ENCODE measurements at regions not wholly inside any gene's neighbourhood (a gene's known extent, or its start where the extent isn't known, plus 50 kb on each side); places are given as distances from the start of the nearest gene placed in this dataset.
A peak's percentile ranks its signal among the peaks of the same experiment; 100 is the strongest.

DNA sequence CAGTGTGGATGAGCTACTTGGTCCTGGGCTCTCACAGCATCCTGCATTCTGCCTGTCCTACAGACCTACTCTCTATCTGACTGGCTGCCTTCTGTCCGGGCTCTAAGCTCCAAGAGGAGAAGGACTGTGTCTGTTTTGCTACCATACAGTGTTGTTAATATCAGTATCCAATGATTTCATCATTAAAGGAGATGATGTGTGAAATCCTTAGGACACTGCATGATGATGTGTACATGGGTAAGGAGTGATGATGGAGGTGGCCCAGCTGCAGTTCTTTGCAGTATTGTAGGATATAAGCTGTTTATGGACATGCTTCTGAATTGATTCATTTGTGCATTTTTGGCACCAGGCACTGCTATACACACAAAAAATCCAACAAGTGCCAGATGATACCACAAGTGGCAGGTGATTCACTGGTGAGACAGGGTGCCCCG, 536.9 kb upstream of the CDH11 start:
- BruUV-seq (replicated peaks), result no TSS peak
- Histone ChIP-seq H3K9me3 (ENCODE audit: low read length) (no peaks in the 10 kb centered on the region), H3K36me3 (ENCODE audit: low read depth, low read length) (no peaks in the 10 kb centered on the region), H3K9me2 (replicated peaks; ENCODE audit: low read length) (no peaks in the 10 kb centered on the region), H3F3A (ENCODE audit: low read length, unreplicated experiment) (no peaks in the 10 kb centered on the region), H3K4me2 (ENCODE audit: low read length) (peak overlapping the region; percentile 78), H3K4me1 (ENCODE audit: insufficient read depth, low read length) (peaks cover 44% of the 10 kb centered on the region), H2AFZ (ENCODE audit: low read length) (no peak overlapping the region), H3K4me3 (ENCODE audit: low read length) (peak overlapping the region; percentile 51), H3K27ac (ENCODE audit: low read length) (peak overlapping the region; percentile 99), H3K9ac (ENCODE audit: low read length) (peak overlapping the region; percentile 83), H4K20me1 (ENCODE audit: low read length) (no peaks in the 10 kb centered on the region), H3K27me3 (ENCODE audit: low read length) (no peaks in the 10 kb centered on the region), H3K79me2 (ENCODE audit: low read length) (no peaks in the 10 kb centered on the region)
- POLR2A ChIA-PET (ENCODE audit: unreplicated experiment), result no interaction called here
- CTCF ChIA-PET, result interaction anchor here (0.5 kb wide), 2 partner anchors 342 to 539 kb away, joined by 3 to 5 read pairs; no protein-coding TSS in a partner anchor
- no peak for TF ChIP-seq EZH2 (IDR thresholded peaks at IDR 0.05; ENCODE audit: low read length, unreplicated experiment)
- TF ChIP-seq, protein P1, sequence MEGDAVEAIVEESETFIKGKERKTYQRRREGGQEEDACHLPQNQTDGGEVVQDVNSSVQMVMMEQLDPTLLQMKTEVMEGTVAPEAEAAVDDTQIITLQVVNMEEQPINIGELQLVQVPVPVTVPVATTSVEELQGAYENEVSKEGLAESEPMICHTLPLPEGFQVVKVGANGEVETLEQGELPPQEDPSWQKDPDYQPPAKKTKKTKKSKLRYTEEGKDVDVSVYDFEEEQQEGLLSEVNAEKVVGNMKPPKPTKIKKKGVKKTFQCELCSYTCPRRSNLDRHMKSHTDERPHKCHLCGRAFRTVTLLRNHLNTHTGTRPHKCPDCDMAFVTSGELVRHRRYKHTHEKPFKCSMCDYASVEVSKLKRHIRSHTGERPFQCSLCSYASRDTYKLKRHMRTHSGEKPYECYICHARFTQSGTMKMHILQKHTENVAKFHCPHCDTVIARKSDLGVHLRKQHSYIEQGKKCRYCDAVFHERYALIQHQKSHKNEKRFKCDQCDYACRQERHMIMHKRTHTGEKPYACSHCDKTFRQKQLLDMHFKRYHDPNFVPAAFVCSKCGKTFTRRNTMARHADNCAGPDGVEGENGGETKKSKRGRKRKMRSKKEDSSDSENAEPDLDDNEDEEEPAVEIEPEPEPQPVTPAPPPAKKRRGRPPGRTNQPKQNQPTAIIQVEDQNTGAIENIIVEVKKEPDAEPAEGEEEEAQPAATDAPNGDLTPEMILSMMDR (conservative IDR thresholded peaks at IDR 0.05; ENCODE audit: low read depth, low read length), result no peak
- TF ChIP-seq EZH2phosphoT487 (IDR thresholded peaks at IDR 0.05; ENCODE audit: borderline replicate concordance, low read length), result no peak
- ATAC-seq (peak; percentile 66), DNase-seq (peak; percentile 95)
- intact Hi-C loops (cut with micrococcal nuclease), result loop anchor here (2.0 to 10.0 kb wide), 5 partner anchors 226 to 616 kb away; partner anchors contain the start of gene CDH11

DNA sequence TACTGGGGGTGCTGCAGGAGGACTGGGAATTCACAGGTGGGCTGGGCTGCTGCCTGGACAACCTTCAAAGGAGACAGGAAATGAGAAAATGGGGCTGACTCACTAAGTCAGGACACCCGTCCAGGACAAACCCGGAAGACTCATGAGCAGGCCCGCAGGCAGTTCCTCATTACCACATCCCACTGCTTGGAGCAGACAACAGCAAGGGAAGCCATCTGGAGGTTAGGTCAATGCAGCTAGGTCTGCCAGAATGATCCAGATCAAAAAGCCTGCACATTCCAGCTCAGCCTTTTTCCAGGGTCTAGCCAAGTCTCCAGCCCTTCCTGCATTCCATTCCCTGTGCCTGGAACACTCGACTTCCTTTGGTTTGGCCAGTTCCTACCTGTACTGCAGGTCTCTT, 536.5 kb upstream of the CDH11 start:
- Histone ChIP-seq H3K27ac (ENCODE audit: low read length) (peak overlapping the region; percentile 99), H3K4me1 (ENCODE audit: insufficient read depth, low read length) (peaks cover 43% of the 10 kb centered on the region), H3K9me3 (ENCODE audit: low read length) (no peaks in the 10 kb centered on the region), H3K4me2 (ENCODE audit: low read length) (peak overlapping the region; percentile 78), H4K20me1 (ENCODE audit: low read length) (no peaks in the 10 kb centered on the region), H3K4me3 (ENCODE audit: low read length) (peak overlapping the region; percentile 51), H3K9ac (ENCODE audit: low read length) (peak overlapping the region; percentile 83), H3K79me2 (ENCODE audit: low read length) (no peaks in the 10 kb centered on the region), H3F3A (ENCODE audit: low read length, unreplicated experiment) (no peaks in the 10 kb centered on the region), H2AFZ (ENCODE audit: low read length) (no peak overlapping the region), H3K27me3 (ENCODE audit: low read length) (no peaks in the 10 kb centered on the region), H3K36me3 (ENCODE audit: low read depth, low read length) (no peaks in the 10 kb centered on the region), H3K9me2 (replicated peaks; ENCODE audit: low read length) (no peaks in the 10 kb centered on the region)
- ChIA-PET POLR2A (ENCODE audit: unreplicated experiment) (no interaction called here), CTCF (interaction anchor here (0.5 kb wide), 2 partner anchors 343 to 539 kb away, joined by 3 to 5 read pairs; no protein-coding TSS in a partner anchor)
- TSS peak; percentile 51 for BruUV-seq (replicated peaks)
- ATAC-seq (peak; percentile 80), DNase-seq (peak; percentile 92)
- intact Hi-C loops (cut with micrococcal nuclease), result loop anchor here (2.0 to 10.0 kb wide), 5 partner anchors 226 to 616 kb away; partner anchors contain the start of gene CDH11
- no peak for TF ChIP-seq EZH2 (IDR thresholded peaks at IDR 0.05; ENCODE audit: low read length, unreplicated experiment)
- TF ChIP-seq, protein P1 (conservative IDR thresholded peaks at IDR 0.05; ENCODE audit: low read depth, low read length), result no peak
- no peak for TF ChIP-seq EZH2phosphoT487 (IDR thresholded peaks at IDR 0.05; ENCODE audit: borderline replicate concordance, low read length)

DNA sequence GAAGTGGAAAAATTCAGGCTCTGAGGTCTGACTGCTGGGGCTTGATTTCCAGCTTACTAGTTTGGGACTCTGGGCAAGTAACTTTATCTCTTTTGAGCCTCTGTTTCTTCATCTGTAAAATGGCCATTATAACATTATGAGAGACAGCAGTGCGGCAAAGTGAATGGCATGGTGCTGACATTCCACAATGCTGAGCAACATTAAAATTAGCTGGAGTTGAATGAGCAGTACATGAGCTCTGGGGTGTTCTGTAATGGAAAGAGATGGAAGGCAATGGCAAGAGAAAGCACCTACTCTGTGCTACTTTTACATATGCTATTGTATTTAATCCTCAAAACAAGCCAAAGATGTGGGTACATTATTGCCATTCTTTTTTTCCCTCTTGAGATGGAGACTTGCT, 535.7 kb upstream of the CDH11 start:
- Histone ChIP-seq H3K9ac (ENCODE audit: low read length) (no peak overlapping the region; the same call in 1 of the 2 replicates), H3K79me2 (ENCODE audit: low read length) (no peaks in the 10 kb centered on the region), H3K27me3 (ENCODE audit: low read length) (no peaks in the 10 kb centered on the region), H4K20me1 (ENCODE audit: low read length) (no peaks in the 10 kb centered on the region), H3K4me1 (ENCODE audit: insufficient read depth, low read length) (peaks cover 43% of the 10 kb centered on the region), H2AFZ (ENCODE audit: low read length) (no peak overlapping the region), H3F3A (ENCODE audit: low read length, unreplicated experiment) (no peaks in the 10 kb centered on the region), H3K4me2 (ENCODE audit: low read length) (no peak overlapping the region), H3K9me2 (replicated peaks; ENCODE audit: low read length) (no peaks in the 10 kb centered on the region), H3K27ac (ENCODE audit: low read length) (peak overlapping the region; percentile 99), H3K36me3 (ENCODE audit: low read depth, low read length) (no peaks in the 10 kb centered on the region), H3K4me3 (ENCODE audit: low read length) (no peak overlapping the region), H3K9me3 (ENCODE audit: low read length) (no peaks in the 10 kb centered on the region)
- TF ChIP-seq EZH2 (IDR thresholded peaks at IDR 0.05; ENCODE audit: low read length, unreplicated experiment), result no peak
- TF ChIP-seq, protein P1 (conservative IDR thresholded peaks at IDR 0.05; ENCODE audit: low read depth, low read length), result no peak
- TF ChIP-seq EZH2phosphoT487 (IDR thresholded peaks at IDR 0.05; ENCODE audit: borderline replicate concordance, low read length), result no peak
- ATAC-seq, result no peak
- no TSS peak for BruUV-seq (replicated peaks)
- DNase-seq, result no peak
- POLR2A ChIA-PET (ENCODE audit: unreplicated experiment), result no interaction called here
- CTCF ChIA-PET, result no interaction called here
- intact Hi-C loops (cut with micrococcal nuclease), result loop anchor here (5.0 to 10.0 kb wide), 3 partner anchors 243 to 617 kb away; partner anchors contain the start of gene CDH11
